Fibroblast of lung (primary cell): ENCODE measurements at regions not wholly inside any gene's neighbourhood (a gene's known extent, or its start where the extent isn't known, plus 50 kb on each side); places are given as distances from the start of the nearest gene placed in this dataset.

Experiments
- DNase-seq, 2 donors: peaks; one replicate each; pipeline versions ENCODE4 v3.0.0 to v3.0.0-alpha.2; 2010; ENCODE audit warnings: low read depth in 2 of 2
- H2AFZ ChIP-seq: 2 replicates; pipeline ENCODE4 v1.5.1; 2012; ENCODE audit warnings: low read length, control low read depth, inconsistent platforms
- H3K27ac ChIP-seq: 2 replicates; pipeline ENCODE4 v1.5.1; 2011; ENCODE audit warnings: low read length, control low read depth; ENCODE audit not compliant: insufficient read depth
- H3K27me3 ChIP-seq: 2 replicates; pipeline ENCODE4 v1.5.1; 2011; ENCODE audit warnings: mild to moderate bottlenecking, low read length; ENCODE audit not compliant: control insufficient read depth, insufficient read depth
- H3K36me3 ChIP-seq: 2 replicates; pipeline ENCODE4 v1.5.1; 2011; ENCODE audit warnings: low read length; ENCODE audit not compliant: control insufficient read depth, insufficient read depth
- H3K4me1 ChIP-seq: 2 replicates; pipeline ENCODE4 v1.5.1; 2011; ENCODE audit warnings: low read length; ENCODE audit not compliant: control insufficient read depth, insufficient read depth; ENCODE audit errors: extremely low read depth
- H3K4me2 ChIP-seq: 2 replicates; pipeline ENCODE4 v1.5.1; 2011; ENCODE audit warnings: low read length, control low read depth; ENCODE audit not compliant: insufficient read depth; ENCODE audit errors: extremely low read depth
- H3K4me3 ChIP-seq, 4 experiments: fragments of 200-600 bp in 1 of 4; sonication (generic) in 1 of 4; replicated peaks in 1 of 4; 2 replicates each; pipeline ENCODE4 v1.5.1; 2011 to 2016; ENCODE audit warnings: low read length in 4 of 4, low read depth in 3 of 4, mild to moderate bottlenecking in 3 of 4, control low read depth in 2 of 4, inconsistent platforms in 1 of 4, mixed read lengths in 1 of 4; ENCODE audit not compliant: insufficient read depth in 1 of 4; ENCODE audit errors: control extremely low read depth in 1 of 4
- H3K79me2 ChIP-seq: 2 replicates; pipeline ENCODE4 v1.5.1; 2012; ENCODE audit warnings: mild to moderate bottlenecking, low read length, inconsistent platforms; ENCODE audit not compliant: control insufficient read depth, insufficient read depth
- H3K9ac ChIP-seq: 2 replicates; pipeline ENCODE4 v1.5.1; 2011; ENCODE audit warnings: mild to moderate bottlenecking, low read length, control low read depth; ENCODE audit not compliant: insufficient read depth
- H3K9me3 ChIP-seq: 2 replicates; pipeline ENCODE4 v1.5.1; 2012; ENCODE audit warnings: low read depth, low read length; ENCODE audit not compliant: control insufficient read depth, insufficient read depth
- H4K20me1 ChIP-seq: 2 replicates; pipeline ENCODE4 v1.5.1; 2011; ENCODE audit warnings: low read length; ENCODE audit not compliant: control insufficient read depth, insufficient read depth; ENCODE audit errors: extremely low read depth
- EZH2 ChIP-seq: IDR thresholded peaks from 2 replicates; pipeline ENCODE4 v1.5.1; 2012; ENCODE audit warnings: low read length, control low read depth, mild to moderate bottlenecking; ENCODE audit errors: missing control alignments
- TF ChIP-seq, protein P1 (sequence below), 2 donors: IDR thresholded peaks in 1 of 2; conservative IDR thresholded peaks in 1 of 2; 1 replicate in 1 of 2; 2 replicates in 1 of 2; pipeline ENCODE4 v1.5.1; 2011 to 2012; ENCODE audit warnings: low read length in 2 of 2, control low read depth in 1 of 2, inconsistent platforms in 1 of 2, low read depth in 1 of 2, mild to moderate bottlenecking in 1 of 2

DNA sequence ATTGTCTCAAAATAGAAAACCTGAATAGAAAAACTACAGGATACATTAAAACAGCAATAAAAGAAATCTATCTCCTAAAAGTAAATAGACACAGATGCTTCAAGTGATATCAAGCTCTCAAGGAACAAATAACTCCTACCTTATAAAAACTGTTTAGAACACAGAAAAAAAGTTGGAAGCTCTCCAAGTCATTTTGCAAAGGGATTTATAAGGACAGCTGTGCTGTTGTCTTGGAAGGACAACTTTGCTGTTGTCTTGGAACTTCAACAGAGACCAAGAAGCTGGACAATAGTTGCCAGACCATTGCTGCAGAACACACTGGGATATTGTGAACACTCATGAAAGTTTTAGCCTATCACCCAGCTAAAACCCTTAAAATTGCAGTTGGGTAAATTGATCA lies 780.7 kb downstream of the FLRT2 start:
- Histone ChIP-seq H3K4me2 (no peak overlapping the region), H4K20me1 (no peaks in the 10 kb centered on the region), H3K79me2 (no peaks in the 10 kb centered on the region), H3K4me1 (no peaks in the 10 kb centered on the region), H3K27me3 (no peaks in the 10 kb centered on the region), H3K9ac (no peak overlapping the region), H2AFZ (no peak overlapping the region), H3K27ac (no peak overlapping the region), H3K4me3 (no peak overlapping the region), H3K9me3 (no peaks in the 10 kb centered on the region), H3K36me3 (no peaks in the 10 kb centered on the region)
- no peak for DNase-seq
- TF ChIP-seq, protein P1, sequence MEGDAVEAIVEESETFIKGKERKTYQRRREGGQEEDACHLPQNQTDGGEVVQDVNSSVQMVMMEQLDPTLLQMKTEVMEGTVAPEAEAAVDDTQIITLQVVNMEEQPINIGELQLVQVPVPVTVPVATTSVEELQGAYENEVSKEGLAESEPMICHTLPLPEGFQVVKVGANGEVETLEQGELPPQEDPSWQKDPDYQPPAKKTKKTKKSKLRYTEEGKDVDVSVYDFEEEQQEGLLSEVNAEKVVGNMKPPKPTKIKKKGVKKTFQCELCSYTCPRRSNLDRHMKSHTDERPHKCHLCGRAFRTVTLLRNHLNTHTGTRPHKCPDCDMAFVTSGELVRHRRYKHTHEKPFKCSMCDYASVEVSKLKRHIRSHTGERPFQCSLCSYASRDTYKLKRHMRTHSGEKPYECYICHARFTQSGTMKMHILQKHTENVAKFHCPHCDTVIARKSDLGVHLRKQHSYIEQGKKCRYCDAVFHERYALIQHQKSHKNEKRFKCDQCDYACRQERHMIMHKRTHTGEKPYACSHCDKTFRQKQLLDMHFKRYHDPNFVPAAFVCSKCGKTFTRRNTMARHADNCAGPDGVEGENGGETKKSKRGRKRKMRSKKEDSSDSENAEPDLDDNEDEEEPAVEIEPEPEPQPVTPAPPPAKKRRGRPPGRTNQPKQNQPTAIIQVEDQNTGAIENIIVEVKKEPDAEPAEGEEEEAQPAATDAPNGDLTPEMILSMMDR (conservative IDR thresholded peaks at IDR 0.05 in 1 of 2, IDR thresholded peaks at IDR 0.05 in 1 of 2; ENCODE audit: low read depth in 1 of 2, low read length in 2 of 2), result no peak
- no peak for TF ChIP-seq EZH2

DNA sequence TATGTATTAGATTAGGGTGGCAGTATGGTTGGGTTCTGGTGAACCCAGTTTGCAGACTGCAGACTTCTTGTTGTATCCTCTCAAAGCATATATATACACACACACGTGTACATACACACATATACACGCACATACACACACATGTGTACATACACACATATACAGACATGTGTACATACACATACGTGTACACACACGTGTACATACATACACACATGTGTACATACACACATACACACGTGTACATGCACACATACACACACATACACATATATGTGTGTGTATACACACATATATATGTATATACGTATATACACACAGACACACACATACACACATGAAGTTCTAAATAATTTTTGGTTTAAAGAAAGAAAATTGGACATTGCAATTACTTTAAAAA lies 780.2 kb downstream of the FLRT2 start:
- H3K36me3 ChIP-seq, result no peaks in the 10 kb centered on the region
- no peak overlapping the region for H2AFZ ChIP-seq
- H3K79me2 ChIP-seq, result no peaks in the 10 kb centered on the region

DNA sequence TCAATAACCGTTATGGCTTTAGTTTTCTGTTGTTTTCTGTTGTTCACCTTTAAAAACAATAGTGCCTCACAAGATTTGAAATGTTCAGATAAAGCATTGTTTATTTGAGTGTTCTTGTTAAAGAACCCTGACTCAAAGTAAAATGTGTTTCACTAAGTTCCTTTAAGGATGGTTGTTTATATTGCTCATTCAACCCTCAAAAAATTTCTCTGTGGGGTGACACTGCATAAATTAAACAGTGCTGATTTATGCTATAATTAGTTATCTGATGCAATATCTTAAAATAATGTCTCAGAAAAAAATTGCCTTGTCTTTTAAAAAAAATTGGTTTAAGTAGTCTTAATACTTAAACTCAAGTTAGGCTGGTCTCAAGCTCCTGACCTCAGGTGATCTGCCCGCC lies 775.1 kb downstream of the FLRT2 start:
- no peaks in the 10 kb centered on the region for H3K79me2 ChIP-seq
- H4K20me1 ChIP-seq, result no peaks in the 10 kb centered on the region
- no peak for TF ChIP-seq EZH2
- TF ChIP-seq, protein P1 (conservative IDR thresholded peaks at IDR 0.05 in 1 of 2, IDR thresholded peaks at IDR 0.05 in 1 of 2; ENCODE audit: low read depth in 1 of 2, low read length in 2 of 2), result no peak
- no peak overlapping the region for H3K4me2 ChIP-seq
- no peaks in the 10 kb centered on the region for H3K9me3 ChIP-seq
- H3K4me3 ChIP-seq, result no peak overlapping the region
- no peaks in the 10 kb centered on the region for H3K27me3 ChIP-seq
- H3K9ac ChIP-seq, result no peak overlapping the region
- no peaks in the 10 kb centered on the region for H3K4me1 ChIP-seq
- H3K27ac ChIP-seq, result no peak overlapping the region
- H2AFZ ChIP-seq, result no peak overlapping the region
- H3K36me3 ChIP-seq, result no peaks in the 10 kb centered on the region
- peak in 1 of 2 donors; percentile 5 for DNase-seq

More for the DNA sequence above, 780.2 kb downstream of the FLRT2 start:
- Histone ChIP-seq H4K20me1 (no peaks in the 10 kb centered on the region), H3K27me3 (no peaks in the 10 kb centered on the region), H3K4me2 (no peak overlapping the region), H3K27ac (no peak overlapping the region), H3K4me1 (no peaks in the 10 kb centered on the region), H3K9ac (no peak overlapping the region), H3K4me3 (no peak overlapping the region), H3K9me3 (no peaks in the 10 kb centered on the region)
- DNase-seq, result no peak
- TF ChIP-seq EZH2, result no peak
- TF ChIP-seq, protein P1 (conservative IDR thresholded peaks at IDR 0.05 in 1 of 2, IDR thresholded peaks at IDR 0.05 in 1 of 2; ENCODE audit: low read depth in 1 of 2, low read length in 2 of 2), result no peak
